ENCODE measurements at regions not wholly inside any gene's neighbourhood (a gene's known extent, or its start where the extent isn't known, plus 50 kb on each side); places are given as distances from the start of the nearest gene placed in this dataset.

DNA sequence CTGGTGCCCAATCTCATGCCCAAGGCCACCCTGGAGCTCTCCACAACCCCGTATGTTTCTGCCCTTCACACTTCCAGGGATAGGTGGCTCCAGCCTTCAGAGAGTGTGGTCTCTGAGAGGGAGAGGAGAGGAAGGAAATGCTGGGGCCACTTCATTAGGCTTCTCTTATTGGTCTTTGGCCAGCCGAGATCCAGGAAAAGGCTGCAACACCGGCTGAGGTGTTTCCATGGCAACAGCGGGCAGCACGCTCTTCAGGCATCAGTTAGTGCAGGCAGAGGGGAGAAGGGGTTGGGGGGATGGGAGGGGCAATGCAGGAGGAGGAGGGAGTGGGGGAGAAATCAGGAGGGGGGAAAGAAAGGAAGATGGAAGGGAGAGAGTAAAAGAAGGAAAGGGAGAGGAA is 275.1 kb upstream of the GJB5 start:
- TF ChIP-seq, protein P1, sequence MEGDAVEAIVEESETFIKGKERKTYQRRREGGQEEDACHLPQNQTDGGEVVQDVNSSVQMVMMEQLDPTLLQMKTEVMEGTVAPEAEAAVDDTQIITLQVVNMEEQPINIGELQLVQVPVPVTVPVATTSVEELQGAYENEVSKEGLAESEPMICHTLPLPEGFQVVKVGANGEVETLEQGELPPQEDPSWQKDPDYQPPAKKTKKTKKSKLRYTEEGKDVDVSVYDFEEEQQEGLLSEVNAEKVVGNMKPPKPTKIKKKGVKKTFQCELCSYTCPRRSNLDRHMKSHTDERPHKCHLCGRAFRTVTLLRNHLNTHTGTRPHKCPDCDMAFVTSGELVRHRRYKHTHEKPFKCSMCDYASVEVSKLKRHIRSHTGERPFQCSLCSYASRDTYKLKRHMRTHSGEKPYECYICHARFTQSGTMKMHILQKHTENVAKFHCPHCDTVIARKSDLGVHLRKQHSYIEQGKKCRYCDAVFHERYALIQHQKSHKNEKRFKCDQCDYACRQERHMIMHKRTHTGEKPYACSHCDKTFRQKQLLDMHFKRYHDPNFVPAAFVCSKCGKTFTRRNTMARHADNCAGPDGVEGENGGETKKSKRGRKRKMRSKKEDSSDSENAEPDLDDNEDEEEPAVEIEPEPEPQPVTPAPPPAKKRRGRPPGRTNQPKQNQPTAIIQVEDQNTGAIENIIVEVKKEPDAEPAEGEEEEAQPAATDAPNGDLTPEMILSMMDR (IDR thresholded peaks at IDR 0.05 in 2 of 3, conservative IDR thresholded peaks at IDR 0.05 in 1 of 3; ENCODE audit: borderline replicate concordance in 1 of 3, insufficient read depth in 1 of 3, low read depth in 2 of 3, low read length in 2 of 3), result no peak
- TF ChIP-seq, protein P2, sequence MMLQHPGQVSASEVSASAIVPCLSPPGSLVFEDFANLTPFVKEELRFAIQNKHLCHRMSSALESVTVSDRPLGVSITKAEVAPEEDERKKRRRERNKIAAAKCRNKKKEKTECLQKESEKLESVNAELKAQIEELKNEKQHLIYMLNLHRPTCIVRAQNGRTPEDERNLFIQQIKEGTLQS (IDR thresholded peaks at IDR 0.05), result no peak
- TF ChIP-seq POLR2AphosphoS5 (IDR thresholded peaks at IDR 0.05; ENCODE audit: low read depth, low read length), result no peak
- no peak for TF ChIP-seq FOSL1 (IDR thresholded peaks at IDR 0.05; ENCODE audit: low read depth)
- TF ChIP-seq, protein P3, sequence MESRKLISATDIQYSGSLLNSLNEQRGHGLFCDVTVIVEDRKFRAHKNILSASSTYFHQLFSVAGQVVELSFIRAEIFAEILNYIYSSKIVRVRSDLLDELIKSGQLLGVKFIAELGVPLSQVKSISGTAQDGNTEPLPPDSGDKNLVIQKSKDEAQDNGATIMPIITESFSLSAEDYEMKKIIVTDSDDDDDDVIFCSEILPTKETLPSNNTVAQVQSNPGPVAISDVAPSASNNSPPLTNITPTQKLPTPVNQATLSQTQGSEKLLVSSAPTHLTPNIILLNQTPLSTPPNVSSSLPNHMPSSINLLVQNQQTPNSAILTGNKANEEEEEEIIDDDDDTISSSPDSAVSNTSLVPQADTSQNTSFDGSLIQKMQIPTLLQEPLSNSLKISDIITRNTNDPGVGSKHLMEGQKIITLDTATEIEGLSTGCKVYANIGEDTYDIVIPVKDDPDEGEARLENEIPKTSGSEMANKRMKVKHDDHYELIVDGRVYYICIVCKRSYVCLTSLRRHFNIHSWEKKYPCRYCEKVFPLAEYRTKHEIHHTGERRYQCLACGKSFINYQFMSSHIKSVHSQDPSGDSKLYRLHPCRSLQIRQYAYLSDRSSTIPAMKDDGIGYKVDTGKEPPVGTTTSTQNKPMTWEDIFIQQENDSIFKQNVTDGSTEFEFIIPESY (IDR thresholded peaks at IDR 0.05; ENCODE audit: extremely low read depth, insufficient replicate concordance, low read length), result no peak
- no peak for TF ChIP-seq ZNF274 (IDR thresholded peaks at IDR 0.05; ENCODE audit: low read depth, low read length)
- no peak for TF ChIP-seq EGR1 (IDR thresholded peaks at IDR 0.05; ENCODE audit: low read depth)
- TF ChIP-seq, protein P4, sequence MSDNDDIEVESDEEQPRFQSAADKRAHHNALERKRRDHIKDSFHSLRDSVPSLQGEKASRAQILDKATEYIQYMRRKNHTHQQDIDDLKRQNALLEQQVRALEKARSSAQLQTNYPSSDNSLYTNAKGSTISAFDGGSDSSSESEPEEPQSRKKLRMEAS (IDR thresholded peaks at IDR 0.05), result no peak
- TF ChIP-seq POLR2A (IDR thresholded peaks at IDR 0.05; ENCODE audit: borderline replicate concordance, extremely low read depth, insufficient read depth, insufficient read length), result no peak
- no peak for TF ChIP-seq JUND (IDR thresholded peaks at IDR 0.05)
- no peak for TF ChIP-seq SIN3A (IDR thresholded peaks at IDR 0.05; ENCODE audit: low read depth)
- TF ChIP-seq, protein P5, sequence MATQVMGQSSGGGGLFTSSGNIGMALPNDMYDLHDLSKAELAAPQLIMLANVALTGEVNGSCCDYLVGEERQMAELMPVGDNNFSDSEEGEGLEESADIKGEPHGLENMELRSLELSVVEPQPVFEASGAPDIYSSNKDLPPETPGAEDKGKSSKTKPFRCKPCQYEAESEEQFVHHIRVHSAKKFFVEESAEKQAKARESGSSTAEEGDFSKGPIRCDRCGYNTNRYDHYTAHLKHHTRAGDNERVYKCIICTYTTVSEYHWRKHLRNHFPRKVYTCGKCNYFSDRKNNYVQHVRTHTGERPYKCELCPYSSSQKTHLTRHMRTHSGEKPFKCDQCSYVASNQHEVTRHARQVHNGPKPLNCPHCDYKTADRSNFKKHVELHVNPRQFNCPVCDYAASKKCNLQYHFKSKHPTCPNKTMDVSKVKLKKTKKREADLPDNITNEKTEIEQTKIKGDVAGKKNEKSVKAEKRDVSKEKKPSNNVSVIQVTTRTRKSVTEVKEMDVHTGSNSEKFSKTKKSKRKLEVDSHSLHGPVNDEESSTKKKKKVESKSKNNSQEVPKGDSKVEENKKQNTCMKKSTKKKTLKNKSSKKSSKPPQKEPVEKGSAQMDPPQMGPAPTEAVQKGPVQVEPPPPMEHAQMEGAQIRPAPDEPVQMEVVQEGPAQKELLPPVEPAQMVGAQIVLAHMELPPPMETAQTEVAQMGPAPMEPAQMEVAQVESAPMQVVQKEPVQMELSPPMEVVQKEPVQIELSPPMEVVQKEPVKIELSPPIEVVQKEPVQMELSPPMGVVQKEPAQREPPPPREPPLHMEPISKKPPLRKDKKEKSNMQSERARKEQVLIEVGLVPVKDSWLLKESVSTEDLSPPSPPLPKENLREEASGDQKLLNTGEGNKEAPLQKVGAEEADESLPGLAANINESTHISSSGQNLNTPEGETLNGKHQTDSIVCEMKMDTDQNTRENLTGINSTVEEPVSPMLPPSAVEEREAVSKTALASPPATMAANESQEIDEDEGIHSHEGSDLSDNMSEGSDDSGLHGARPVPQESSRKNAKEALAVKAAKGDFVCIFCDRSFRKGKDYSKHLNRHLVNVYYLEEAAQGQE (IDR thresholded peaks at IDR 0.05; ENCODE audit: low read depth), result no peak
- no peak for TF ChIP-seq TCF7L2 (IDR thresholded peaks at IDR 0.05; ENCODE audit: borderline replicate concordance, extremely low read depth, insufficient read depth, insufficient read length)
- TF ChIP-seq EZH2 (IDR thresholded peaks at IDR 0.05), result no peak

Data from HCT116 (cell line).